ENCODE measurements at regions not wholly inside any gene's neighbourhood (a gene's known extent, or its start where the extent isn't known, plus 50 kb on each side); places are given as distances from the start of the nearest gene placed in this dataset.

- H3K4me1 ChIP-seq (ENCODE audit: control insufficient read depth in 1 of 2, insufficient read depth in 2 of 2, low read length in 2 of 2), result no peaks in the 10 kb centered on the region
- no peaks in the 10 kb centered on the region; the same call in 1 of the 2 replicates for H3K27me3 ChIP-seq (ENCODE audit: insufficient read depth, low read length)
- H3K36me3 ChIP-seq (ENCODE audit: control insufficient read depth in 1 of 2, insufficient read depth in 2 of 2, low read length in 2 of 2), result no peaks in the 10 kb centered on the region
- no peaks in the 10 kb centered on the region for H3K9me2 ChIP-seq (ENCODE audit: insufficient read depth)
- DNase-seq (ENCODE audit: low read depth, low spot score), result no peak
- no peaks in the 10 kb centered on the region for H3K9me3 ChIP-seq (ENCODE audit: control insufficient read depth in 1 of 2, insufficient read depth in 1 of 2, low read depth in 1 of 2, low read length in 2 of 2)
- no peak for ATAC-seq
- no peak overlapping the region for H3K4me3 ChIP-seq (replicated peaks in 1 of 2; ENCODE audit: low read depth in 1 of 2, low read length in 2 of 2)
- TF ChIP-seq ATF3 (IDR thresholded peaks at IDR 0.05) (no peak), ZFX (IDR thresholded peaks at IDR 0.05) (no peak), POLR2A (IDR thresholded peaks at IDR 0.05; ENCODE audit: borderline replicate concordance, extremely low read depth, insufficient read depth, insufficient read length) (no peak), CBX3 (IDR thresholded peaks at IDR 0.05; ENCODE audit: low read depth) (no peak), FOSL1 (IDR thresholded peaks at IDR 0.05; ENCODE audit: low read depth) (no peak), MAX (IDR thresholded peaks at IDR 0.05) (no peak), ELF1 (IDR thresholded peaks at IDR 0.05; ENCODE audit: borderline replicate concordance, low read depth) (no peak), REST (IDR thresholded peaks at IDR 0.05; ENCODE audit: low read depth) (no peak), YY1 (IDR thresholded peaks at IDR 0.05; ENCODE audit: extremely low read depth, insufficient replicate concordance, low read depth, low read length) (no peak), JUND (IDR thresholded peaks at IDR 0.05) (no peak), SP1 (IDR thresholded peaks at IDR 0.05; ENCODE audit: low read depth) (no peak), TCF7L2 (IDR thresholded peaks at IDR 0.05; ENCODE audit: borderline replicate concordance, extremely low read depth, insufficient read depth, insufficient read length) (no peak), ZBTB33 (IDR thresholded peaks at IDR 0.05; ENCODE audit: extremely low read depth, insufficient replicate concordance, low read length) (no peak), EZH2 (IDR thresholded peaks at IDR 0.05) (no peak), CTCF (IDR thresholded peaks at IDR 0.05 in 2 of 3, conservative IDR thresholded peaks at IDR 0.05 in 1 of 3; ENCODE audit: borderline replicate concordance in 1 of 3, insufficient read depth in 1 of 3, low read depth in 2 of 3, low read length in 2 of 3) (no peak), ZNF274 (IDR thresholded peaks at IDR 0.05; ENCODE audit: low read depth, low read length) (no peak), CEBPB (IDR thresholded peaks at IDR 0.05; ENCODE audit: low read depth) (no peak), POLR2AphosphoS5 (IDR thresholded peaks at IDR 0.05; ENCODE audit: low read depth, low read length) (no peak), SRF (IDR thresholded peaks at IDR 0.05; ENCODE audit: low read depth) (no peak)
- CTCF ChIA-PET, result no interaction called here
- POLR2A ChIA-PET, result no interaction called here
- no peak overlapping the region for H3K27ac ChIP-seq (ENCODE audit: low read depth, low read length)
- intact Hi-C loops (cut with micrococcal nuclease), result no loop called here
- H4K20me1 ChIP-seq (ENCODE audit: insufficient read depth), result no peaks in the 10 kb centered on the region
- no peaks in the 10 kb centered on the region for H3K79me2 ChIP-seq (ENCODE audit: insufficient read depth, low read length)
- RAD21 ChIA-PET (ENCODE audit: low non-redundant PET in 1 of 2, low total read pairs in 2 of 2, uncharacterized antibody in 2 of 2, unreplicated experiment in 2 of 2), result no interaction called here
- no peak overlapping the region for H3K9ac ChIP-seq (ENCODE audit: low read length)
- H3K4me2 ChIP-seq (ENCODE audit: low read length), result no peak overlapping the region
- no peak overlapping the region for H2AFZ ChIP-seq (ENCODE audit: low read depth, low read length, poor library complexity, severe bottlenecking)
- no TSS peak for BruUV-seq (replicated peaks)
These were observed 135.0 kb downstream of the DIRAS2 start for GRCh38 chr9:90507621-90508020.
